ENCODE measurements at regions not wholly inside any gene's neighbourhood (a gene's known extent, or its start where the extent isn't known, plus 50 kb on each side); places are given as distances from the start of the nearest gene placed in this dataset.

DNA sequence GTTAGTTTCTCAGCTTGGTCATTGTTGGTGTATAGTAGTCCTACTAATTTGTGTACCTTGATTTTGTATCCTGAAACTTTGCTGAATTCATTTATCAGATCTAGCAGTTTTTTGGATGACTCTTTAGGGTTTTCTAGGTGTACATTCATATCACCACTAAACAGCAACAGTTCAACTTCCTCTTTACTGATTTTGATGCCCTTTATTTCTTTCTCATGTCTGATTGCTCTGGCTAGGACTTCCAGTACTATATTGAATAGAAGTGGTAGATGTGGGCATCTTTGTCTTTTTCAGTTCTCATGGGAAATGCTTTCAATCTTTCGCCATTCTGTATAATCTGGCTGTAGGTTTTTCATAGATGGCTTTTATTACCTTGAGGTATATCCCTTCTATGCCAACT lies 61.3 kb upstream of the HEY2 start:
- TF ChIP-seq, protein P1, sequence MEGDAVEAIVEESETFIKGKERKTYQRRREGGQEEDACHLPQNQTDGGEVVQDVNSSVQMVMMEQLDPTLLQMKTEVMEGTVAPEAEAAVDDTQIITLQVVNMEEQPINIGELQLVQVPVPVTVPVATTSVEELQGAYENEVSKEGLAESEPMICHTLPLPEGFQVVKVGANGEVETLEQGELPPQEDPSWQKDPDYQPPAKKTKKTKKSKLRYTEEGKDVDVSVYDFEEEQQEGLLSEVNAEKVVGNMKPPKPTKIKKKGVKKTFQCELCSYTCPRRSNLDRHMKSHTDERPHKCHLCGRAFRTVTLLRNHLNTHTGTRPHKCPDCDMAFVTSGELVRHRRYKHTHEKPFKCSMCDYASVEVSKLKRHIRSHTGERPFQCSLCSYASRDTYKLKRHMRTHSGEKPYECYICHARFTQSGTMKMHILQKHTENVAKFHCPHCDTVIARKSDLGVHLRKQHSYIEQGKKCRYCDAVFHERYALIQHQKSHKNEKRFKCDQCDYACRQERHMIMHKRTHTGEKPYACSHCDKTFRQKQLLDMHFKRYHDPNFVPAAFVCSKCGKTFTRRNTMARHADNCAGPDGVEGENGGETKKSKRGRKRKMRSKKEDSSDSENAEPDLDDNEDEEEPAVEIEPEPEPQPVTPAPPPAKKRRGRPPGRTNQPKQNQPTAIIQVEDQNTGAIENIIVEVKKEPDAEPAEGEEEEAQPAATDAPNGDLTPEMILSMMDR (conservative IDR thresholded peaks at IDR 0.05; ENCODE audit: low read depth, low read length): no peak
- DNase-seq (ENCODE audit: low read depth): no peak
- no peak overlapping the region for H3K4me3 ChIP-seq (ENCODE audit: low read depth, low read length)

DNA sequence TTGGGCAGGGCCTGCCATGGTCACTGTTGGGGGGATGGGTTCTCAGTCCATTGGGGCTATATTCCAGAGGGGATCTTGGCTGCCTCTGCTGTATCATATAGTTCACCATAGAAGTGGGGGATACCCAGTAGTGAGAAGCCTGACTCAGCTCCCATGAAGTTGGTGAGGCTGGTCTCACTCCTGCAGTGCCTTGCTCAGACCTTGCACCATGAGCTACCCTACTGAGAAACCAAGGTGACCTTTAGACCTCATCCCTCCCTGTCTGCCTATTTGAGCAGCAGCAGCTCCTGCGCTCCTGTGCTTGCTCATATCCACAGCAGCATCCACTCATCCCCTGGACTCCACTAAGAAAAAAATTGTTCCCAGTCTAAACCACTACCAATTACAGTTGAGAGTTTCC lies 56.0 kb upstream of the HEY2 start:
- no peak for DNase-seq (ENCODE audit: low read depth)
- TF ChIP-seq, protein P1 (conservative IDR thresholded peaks at IDR 0.05; ENCODE audit: low read depth, low read length): no peak
- no peak overlapping the region for H3K4me3 ChIP-seq (ENCODE audit: low read depth, low read length)

DNA sequence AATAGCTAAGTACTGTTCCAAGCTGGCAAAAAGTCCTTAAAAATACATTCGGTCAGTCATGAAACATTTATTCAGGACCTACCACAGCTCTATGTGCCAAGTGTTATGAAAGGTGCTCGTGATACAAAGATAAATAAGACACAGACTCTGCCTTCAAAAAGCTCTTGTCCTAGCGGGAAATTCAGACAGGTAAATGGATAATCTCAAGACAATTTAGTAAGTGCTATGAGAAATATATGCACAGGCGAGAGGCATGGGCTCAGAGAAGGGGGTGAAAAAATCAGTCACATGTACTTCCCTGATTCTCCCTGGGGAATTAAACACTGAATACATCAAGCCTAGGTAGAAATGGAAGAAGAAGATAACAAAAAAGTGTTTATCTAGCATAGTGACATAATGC lies 49.8 kb upstream of the HEY2 start:
- TF ChIP-seq, protein P1 (conservative IDR thresholded peaks at IDR 0.05; ENCODE audit: low read depth, low read length): no peak
- no peak overlapping the region for H3K4me3 ChIP-seq (ENCODE audit: low read depth, low read length)
- DNase-seq (ENCODE audit: low read depth): no peak

Measured in choroid plexus epithelial cell (primary cell).